GM12872 (cell line): ENCODE measurements at regions not wholly inside any gene's neighbourhood (a gene's known extent, or its start where the extent isn't known, plus 50 kb on each side); places are given as distances from the start of the nearest gene placed in this dataset.

Source experiments
- CTCF ChIP-seq: IDR thresholded peaks from 3 replicates; pipeline ENCODE4 v1.5.1; 2011; ENCODE audit warnings: low read depth, mild to moderate bottlenecking, low read length, moderate library complexity; ENCODE audit not compliant: insufficient read depth

DNA sequence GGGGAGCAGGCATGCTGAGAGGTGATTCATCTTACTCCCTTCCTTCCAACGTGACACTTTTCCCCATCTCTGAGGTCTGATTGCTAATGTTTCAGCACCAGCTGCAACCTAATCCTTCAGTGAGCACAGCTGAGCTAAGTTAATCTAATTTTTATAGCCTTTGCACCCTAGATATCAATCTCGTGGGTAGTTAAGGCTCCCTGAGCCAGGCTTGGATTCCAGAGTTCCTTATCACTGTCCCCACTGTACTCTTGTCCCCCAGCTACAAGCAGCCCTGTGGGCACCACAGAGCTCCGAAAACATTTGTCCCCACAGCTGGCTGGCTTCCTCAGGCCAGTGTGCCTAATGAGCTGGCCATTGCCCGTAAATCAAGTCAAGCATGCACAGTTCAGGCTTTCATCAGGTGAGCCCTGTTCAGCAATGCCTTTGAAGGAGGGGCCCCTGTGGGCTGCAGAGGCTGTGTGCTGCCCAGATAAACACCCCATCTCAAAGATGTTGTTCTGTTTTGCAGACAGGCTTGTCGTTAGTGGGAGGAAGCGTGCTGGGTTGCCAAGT lies 376.9 kb upstream of the RASGRP1 start:
- TF ChIP-seq CTCF, result no peak

DNA sequence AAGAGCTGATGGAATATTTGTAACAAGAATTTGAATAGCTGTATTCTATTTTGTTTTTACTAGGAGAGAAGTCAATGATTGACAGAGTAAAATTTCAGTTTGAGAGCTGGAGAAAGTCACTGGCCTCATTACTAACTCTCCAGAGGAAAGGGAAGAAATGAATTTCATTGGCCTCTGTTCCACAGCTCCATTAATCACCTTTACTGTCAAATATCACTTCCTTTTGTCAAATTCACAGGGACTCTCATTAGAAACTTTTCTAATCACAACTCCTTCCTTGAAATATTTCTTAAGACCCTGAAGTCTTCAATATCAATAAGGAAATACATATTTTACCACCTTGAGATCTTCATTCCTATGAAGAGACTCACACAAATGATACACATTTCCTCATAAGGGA lies 379.9 kb upstream of the RASGRP1 start:
- TF ChIP-seq CTCF, result no peak

- no peak for TF ChIP-seq CTCF
Observed at GRCh38 chr15:38945551-38946298, 381.1 kb upstream of the RASGRP1 start.

GRCh38 chr15:38954090-38954489 lies 389.5 kb upstream of the RASGRP1 start:
- TF ChIP-seq CTCF, result no peak

DNA sequence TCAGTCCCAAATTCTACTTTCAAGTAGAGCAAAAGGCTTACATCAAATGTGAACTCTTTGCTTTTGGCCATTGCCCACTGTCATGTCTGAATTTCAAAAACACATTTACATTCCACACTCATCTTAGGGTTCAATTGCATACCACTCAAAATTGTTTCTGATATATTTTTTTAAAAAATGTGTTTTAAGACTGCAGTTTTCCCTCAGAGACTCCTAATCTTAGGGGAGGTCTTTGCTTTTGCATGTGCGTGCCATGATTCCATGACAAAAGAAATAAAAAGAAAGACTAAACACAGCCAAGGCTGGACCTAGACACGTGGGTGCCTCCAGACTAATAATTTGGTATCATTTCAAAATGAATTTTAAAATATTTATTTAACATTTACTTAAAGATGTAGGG lies 396.8 kb upstream of the RASGRP1 start:
- TF ChIP-seq CTCF, result no peak

DNA sequence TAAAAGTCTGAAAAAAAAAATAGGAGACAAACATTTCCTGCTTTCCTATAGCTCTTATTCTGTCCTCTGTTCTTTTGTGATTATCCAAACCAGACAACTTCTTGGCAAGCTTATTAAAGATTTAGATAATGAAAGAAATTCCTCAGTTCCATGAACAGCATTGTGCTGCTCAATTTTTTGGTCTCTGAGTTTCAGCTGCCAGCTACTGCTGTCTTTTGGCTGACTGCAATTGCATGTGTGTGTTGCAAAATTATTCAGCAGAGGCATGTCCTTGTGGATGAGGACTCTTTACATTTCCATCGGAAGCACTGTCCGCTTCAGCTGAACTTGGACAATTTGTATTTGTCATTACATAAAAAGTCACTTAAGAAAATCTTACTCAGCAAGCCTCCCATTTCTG lies 397.3 kb upstream of the RASGRP1 start:
- no peak for TF ChIP-seq CTCF

- no peak for TF ChIP-seq CTCF
Observed at GRCh38 chr15:38972831-38973230, 408.2 kb upstream of the RASGRP1 start.
